22Rv1 (cell line): ENCODE measurements at regions not wholly inside any gene's neighbourhood (a gene's known extent, or its start where the extent isn't known, plus 50 kb on each side); places are given as distances from the start of the nearest gene placed in this dataset.

Experiments
- CTCF ChIP-seq: fragments of 450-650 bp; IDR thresholded peaks from 2 replicates; pipeline ENCODE4 v1.5.1; 2017; ENCODE audit warnings: mild to moderate bottlenecking
- ZFX ChIP-seq: fragments of 450-650 bp; IDR thresholded peaks from 2 replicates; pipeline ENCODE4 v1.6.1; 2017; ENCODE audit warnings: antibody characterized with exemption, borderline replicate concordance

DNA sequence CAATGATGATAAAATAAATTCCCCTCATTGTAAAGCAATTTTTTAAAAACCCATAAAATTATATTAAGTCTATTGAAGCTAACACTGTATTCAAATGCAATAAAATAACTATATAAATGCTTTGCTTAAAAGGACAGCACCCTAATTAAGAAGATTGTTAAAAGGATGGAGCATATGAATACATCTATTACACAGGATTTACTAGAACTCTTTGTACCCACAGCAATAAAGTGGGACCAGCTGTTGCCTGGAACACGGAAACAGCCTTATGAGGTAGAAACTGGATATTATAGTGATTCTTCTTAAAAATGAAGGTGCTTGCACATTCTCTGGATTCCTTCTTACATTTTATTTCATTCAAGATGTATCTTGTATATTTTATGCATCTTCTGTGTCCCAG is 298.7 kb upstream of the KLF3 start:
- no peak for TF ChIP-seq CTCF
- TF ChIP-seq ZFX, result no peak
